H1 (cell line): ENCODE measurements at regions not wholly inside any gene's neighbourhood (a gene's known extent, or its start where the extent isn't known, plus 50 kb on each side); places are given as distances from the start of the nearest gene placed in this dataset.

Experiments used
- CHD2 ChIP-seq: IDR thresholded peaks from 2 replicates; pipeline ENCODE4 v1.6.1; 2012; ENCODE audit warnings: low read length, improper control_type of control experiment
- HDAC6 ChIP-seq: IDR thresholded peaks from one replicate; pipeline ENCODE4 v1.7.1; 2012; ENCODE audit warnings: low read depth, mild to moderate bottlenecking, inconsistent platforms, low read length, moderate library complexity
- KDM1A ChIP-seq: fragments of 200-600, 300-600 bp; sonication (generic); IDR thresholded peaks from 2 replicates; pipeline ENCODE4 v1.7.1; 2016; ENCODE audit warnings: mild to moderate bottlenecking, low read length, borderline replicate concordance
- KDM5A ChIP-seq: fragments of 200-600 bp; IDR thresholded peaks from 2 replicates; pipeline ENCODE4 v1.7.1; 2012; ENCODE audit warnings: mild to moderate bottlenecking, low read length, inconsistent platforms, mixed read lengths
- MAFK ChIP-seq: IDR thresholded peaks from 2 replicates; pipeline ENCODE4 v1.6.1; 2012; ENCODE audit warnings: low read depth, mild to moderate bottlenecking, improper control_type of control experiment, low read length
- RXRA ChIP-seq: IDR thresholded peaks from 2 replicates; pipeline ENCODE4 v1.6.1; 2011; ENCODE audit warnings: low read depth, mild to moderate bottlenecking, low read length, moderate library complexity; ENCODE audit not compliant: insufficient read depth
- TEAD4 ChIP-seq: IDR thresholded peaks from 2 replicates; pipeline ENCODE4 v1.6.1; 2012; ENCODE audit warnings: low read depth, low read length, inconsistent platforms, mixed read lengths
- YY1 ChIP-seq: IDR thresholded peaks from 2 replicates; pipeline ENCODE4 v1.6.1; 2011; ENCODE audit warnings: low read depth, mild to moderate bottlenecking, low read length

DNA sequence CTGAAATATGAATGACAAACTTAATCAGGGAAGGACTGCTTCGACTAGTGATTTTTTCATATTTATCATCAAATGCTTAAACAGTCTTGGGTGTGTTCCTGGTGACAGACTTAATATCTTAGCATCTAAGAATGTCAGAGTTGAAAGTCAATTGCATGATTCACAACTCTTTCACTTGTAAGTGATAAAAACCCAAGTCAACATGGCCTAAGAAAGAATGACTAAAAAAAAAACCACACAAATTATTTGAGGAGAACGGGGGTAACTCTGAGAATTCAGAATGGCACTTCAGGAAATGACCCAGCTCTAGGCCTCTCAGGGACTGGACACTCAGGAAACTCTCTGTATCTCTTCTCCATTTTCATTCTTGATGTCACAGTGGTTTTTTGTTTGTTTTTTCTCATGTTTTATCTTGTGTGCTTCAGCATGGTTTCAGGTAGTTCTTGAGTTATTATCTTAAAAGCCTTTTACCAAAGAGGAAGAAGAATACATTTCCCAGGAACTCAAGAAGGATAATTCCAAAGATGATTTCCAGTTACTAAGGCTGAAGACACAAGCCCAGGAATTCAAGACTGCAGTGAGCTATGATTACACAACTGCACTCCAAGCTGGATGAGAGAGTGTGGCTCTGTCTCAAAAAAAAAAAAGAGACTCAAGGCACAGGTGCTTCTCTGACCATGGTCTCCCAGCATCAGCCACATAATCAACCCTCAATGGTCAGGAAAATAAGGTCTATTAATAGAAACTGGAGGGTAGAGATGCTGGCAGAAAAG lies 1697.8 kb upstream of the IGFBP7 start (continued):
- TF ChIP-seq MAFK (no peak), KDM1A (no peak), YY1 (no peak), TEAD4 (no peak), HDAC6 (no peak), CHD2 (no peak), RXRA (no peak), KDM5A (no peak)
